Fibroblast of skin of left quadriceps (primary cell): ENCODE measurements at regions not wholly inside any gene's neighbourhood (a gene's known extent, or its start where the extent isn't known, plus 50 kb on each side); places are given as distances from the start of the nearest gene placed in this dataset.
"Not testable (repeated sequence)": the region's sequence is repeated elsewhere in the genome, so short reads cannot be mapped to it uniquely, and the experiment has no call there.

Experiments
- DNase-seq, 2 experiments: peaks; one replicate each; pipeline ENCODE4 v3.0.0-alpha.2; 2013; ENCODE audit warnings: low read depth in 2 of 2

- DNase-seq, result no peak
These were observed 343.9 kb downstream of the CCER1 start for GRCh38 chr12:90611048-90611447.

GRCh38 chr12:90593596-90594295 is 361.2 kb downstream of the CCER1 start:
- no peak for DNase-seq

- DNase-seq, result no peak
These were observed 365.0 kb downstream of the CCER1 start for GRCh38 chr12:90589956-90590355.

GRCh38 chr12:90585640-90586304 is 369.2 kb downstream of the CCER1 start:
- no peak for DNase-seq

- no peak for DNase-seq
These were observed 378.3 kb downstream of the CCER1 start for GRCh38 chr12:90576707-90577106.

- DNase-seq, result no peak
These were observed 379.0 kb downstream of the CCER1 start for GRCh38 chr12:90575995-90576394.

- no peak for DNase-seq
These were observed 380.3 kb downstream of the CCER1 start for GRCh38 chr12:90574676-90575075.

GRCh38 chr12:90572778-90573177 is 382.2 kb downstream of the CCER1 start:
- no peak for DNase-seq

- DNase-seq, result no peak
These were observed 385.3 kb downstream of the CCER1 start for GRCh38 chr12:90569685-90570084.

- DNase-seq, result no peak
These were observed 392.3 kb downstream of the CCER1 start for GRCh38 chr12:90562671-90563070.

GRCh38 chr12:90548595-90548994 is 406.4 kb downstream of the CCER1 start:
- DNase-seq, result no peak

GRCh38 chr12:90546511-90546910 is 408.5 kb downstream of the CCER1 start:
- DNase-seq, result no peak

- peak in 1 of 2 experiments; percentile 4 for DNase-seq
These were observed 411.1 kb downstream of the CCER1 start for GRCh38 chr12:90543841-90544240.

- no peak for DNase-seq
These were observed 411.6 kb downstream of the CCER1 start for GRCh38 chr12:90543374-90543773.

GRCh38 chr12:90542852-90543251 is 412.1 kb downstream of the CCER1 start:
- DNase-seq, result not testable (repeated sequence)

GRCh38 chr12:90533828-90534227 is 421.1 kb downstream of the CCER1 start:
- not testable (repeated sequence) for DNase-seq

- DNase-seq, result no peak
These were observed 434.8 kb downstream of the CCER1 start for GRCh38 chr12:90520002-90520734.

- DNase-seq, result no peak
These were observed 435.7 kb downstream of the CCER1 start for GRCh38 chr12:90519285-90519684.

- peak in 1 of 2 experiments; percentile 9 for DNase-seq
These were observed 439.5 kb downstream of the CCER1 start for GRCh38 chr12:90515199-90516175.

GRCh38 chr12:90514325-90514724 is 440.7 kb downstream of the CCER1 start:
- DNase-seq, result peak; percentile 66 to 69

GRCh38 chr12:90512518-90512917 is 442.5 kb downstream of the CCER1 start:
- no peak for DNase-seq
